Activated CD4-positive, alpha-beta T cell treated with anti-CD3 and anti-CD28 coated beads, Interleukin-10, Interleukin-2, amounts not matched to agents 100 ng/mL and 50 ng/mL, durations not matched to agents 16 hours and 8 hours (primary cell): ENCODE measurements at regions not wholly inside any gene's neighbourhood (a gene's known extent, or its start where the extent isn't known, plus 50 kb on each side); places are given as distances from the start of the nearest gene placed in this dataset.
"Not testable (repeated sequence)": the region's sequence is repeated elsewhere in the genome, so short reads cannot be mapped to it uniquely, and the experiment has no call there.

ENCODE experiments used
- DNase-seq: peaks from one replicate; pipeline ENCODE4 v3.0.0-alpha.2; 2020

DNA sequence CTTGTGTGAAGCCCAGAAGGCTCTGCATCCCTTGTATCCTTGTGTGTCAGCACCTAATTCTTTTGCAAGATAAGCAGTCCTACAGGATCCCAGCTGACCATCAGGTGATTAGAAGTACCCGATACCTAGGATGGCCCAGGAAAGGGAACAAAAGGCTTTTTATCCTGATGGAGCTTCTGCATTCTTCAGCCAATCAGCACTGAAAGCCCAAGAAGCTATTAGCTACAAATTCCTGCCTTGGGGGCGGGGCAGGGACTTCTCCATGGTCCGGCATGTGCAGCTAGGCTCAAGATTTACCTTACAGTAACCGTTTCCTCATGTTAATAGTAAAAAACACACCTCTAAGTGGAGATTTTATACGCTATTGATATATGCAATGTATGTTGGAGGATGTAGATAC, 264.6 kb upstream of the THUMPD2 start:
- no peak for DNase-seq

GRCh38 chr2:40043191-40043590, 264.1 kb upstream of the THUMPD2 start:
- no peak for DNase-seq

DNA sequence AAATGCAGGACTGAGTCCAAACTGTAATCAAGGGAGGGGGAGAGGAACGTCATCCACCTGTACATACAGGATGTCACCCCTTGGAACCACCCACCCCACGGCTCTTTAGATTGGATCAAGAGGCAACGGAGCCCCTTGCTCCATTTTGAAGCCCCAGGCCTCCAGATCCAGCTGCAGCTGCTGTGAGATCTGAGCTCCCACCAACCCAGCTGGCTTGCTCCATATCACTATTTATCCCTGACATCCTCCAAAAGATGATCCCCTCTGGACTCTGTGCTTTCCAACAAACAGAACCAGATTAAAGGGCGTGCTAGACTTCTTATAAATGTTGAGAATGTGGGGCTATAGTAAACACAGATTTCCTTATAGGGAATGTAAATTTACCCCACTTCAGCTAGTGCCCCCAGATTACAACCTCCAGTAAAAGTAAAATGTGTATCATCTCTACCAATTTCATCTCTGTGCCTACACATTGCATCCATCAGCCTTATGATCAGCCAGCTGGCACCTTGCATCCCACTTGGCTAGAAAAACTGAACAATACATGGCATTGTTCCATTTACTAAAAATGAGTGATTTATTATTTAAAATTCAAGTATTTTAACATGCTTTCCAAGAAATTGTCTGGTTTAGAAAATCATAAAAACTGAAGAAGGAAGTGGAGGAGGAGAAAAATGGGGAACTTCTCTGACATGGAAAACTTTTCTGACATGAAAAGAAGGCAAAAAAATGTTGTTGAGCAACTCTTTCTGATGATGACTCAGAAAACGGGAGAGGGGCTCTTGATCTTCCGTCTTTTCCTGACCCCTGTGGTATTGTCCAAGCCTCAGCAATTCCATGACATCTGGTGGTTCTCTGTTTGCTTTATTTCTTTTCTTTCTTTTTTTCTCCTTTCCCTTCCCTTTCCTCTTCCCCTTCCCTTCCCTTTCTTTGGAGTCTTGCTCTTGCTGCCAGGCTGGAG, 262.6 kb upstream of the THUMPD2 start:
- DNase-seq = no peak

- peak; percentile 44 for DNase-seq
These were observed 260.5 kb upstream of the THUMPD2 start for GRCh38 chr2:40039549-40039948.

DNA sequence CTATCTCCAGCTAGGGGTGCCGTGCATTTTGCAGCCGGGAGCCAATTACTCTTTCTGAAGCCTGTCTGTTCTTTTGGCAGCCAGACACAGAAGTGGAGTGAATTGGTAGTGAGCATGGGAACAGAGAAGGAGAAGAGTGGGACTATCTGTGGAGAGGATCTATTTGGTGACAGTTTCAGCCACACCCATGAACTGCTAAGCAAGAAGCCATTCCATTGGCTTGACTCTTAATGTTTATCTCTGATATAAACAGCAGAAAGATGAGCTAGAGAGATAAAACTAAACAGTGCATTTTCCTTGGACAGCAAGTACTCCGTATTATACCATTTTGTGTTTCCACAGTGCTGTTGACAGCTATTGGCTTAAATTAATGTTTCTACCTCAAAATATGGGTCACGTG, 259.6 kb upstream of the THUMPD2 start:
- no peak for DNase-seq

- DNase-seq = no peak
These were observed 258.2 kb upstream of the THUMPD2 start for GRCh38 chr2:40037303-40037702.

GRCh38 chr2:40036241-40036640, 257.2 kb upstream of the THUMPD2 start:
- DNase-seq = no peak

DNA sequence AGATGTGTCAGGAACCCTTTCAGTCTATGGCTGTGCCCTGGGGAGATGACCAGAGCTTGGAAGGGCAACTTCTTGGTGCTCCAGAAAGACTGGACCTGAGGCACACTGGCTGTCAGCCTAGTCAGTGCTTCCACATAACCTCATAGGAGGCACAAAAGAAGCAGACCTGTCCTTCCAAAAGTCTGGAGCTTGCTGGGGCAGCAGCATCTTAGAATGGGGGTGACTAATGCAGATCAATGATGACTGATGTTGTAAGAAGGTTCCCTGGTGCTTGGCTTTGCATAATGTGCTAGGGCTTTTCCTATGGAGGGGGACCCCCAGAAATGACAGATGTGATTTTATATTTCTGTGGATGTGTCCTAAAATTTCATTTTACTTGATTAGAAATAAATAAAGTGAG, 255.7 kb upstream of the THUMPD2 start:
- DNase-seq = no peak

DNA sequence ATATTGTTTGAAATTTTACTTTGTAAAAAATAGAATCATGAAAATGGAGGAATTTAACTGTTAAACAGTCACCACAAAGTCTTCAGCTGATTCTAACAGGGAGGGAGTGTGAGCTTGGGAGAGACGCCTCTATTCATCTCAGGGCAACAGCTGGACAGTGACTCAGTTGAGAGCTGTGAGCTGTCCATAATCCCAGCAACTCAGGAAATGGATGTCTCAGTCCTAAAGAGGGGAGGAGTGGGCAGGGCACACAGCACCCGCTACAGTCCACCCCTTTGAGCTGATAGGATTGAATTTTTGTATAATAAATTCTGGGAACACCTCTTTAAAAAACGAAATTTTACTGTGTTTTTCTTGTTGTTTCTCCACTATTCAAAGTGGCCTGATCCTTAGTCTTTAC, 255.1 kb upstream of the THUMPD2 start:
- DNase-seq = no peak

GRCh38 chr2:40033781-40034180, 254.7 kb upstream of the THUMPD2 start:
- no peak for DNase-seq

- peak; percentile 69 for DNase-seq
These were observed 253.7 kb upstream of the THUMPD2 start for GRCh38 chr2:40032650-40033319.

GRCh38 chr2:40030456-40030975, 251.5 kb upstream of the THUMPD2 start:
- DNase-seq = no peak

- no peak for DNase-seq
These were observed 249.9 kb upstream of the THUMPD2 start for GRCh38 chr2:40028792-40029488.

DNA sequence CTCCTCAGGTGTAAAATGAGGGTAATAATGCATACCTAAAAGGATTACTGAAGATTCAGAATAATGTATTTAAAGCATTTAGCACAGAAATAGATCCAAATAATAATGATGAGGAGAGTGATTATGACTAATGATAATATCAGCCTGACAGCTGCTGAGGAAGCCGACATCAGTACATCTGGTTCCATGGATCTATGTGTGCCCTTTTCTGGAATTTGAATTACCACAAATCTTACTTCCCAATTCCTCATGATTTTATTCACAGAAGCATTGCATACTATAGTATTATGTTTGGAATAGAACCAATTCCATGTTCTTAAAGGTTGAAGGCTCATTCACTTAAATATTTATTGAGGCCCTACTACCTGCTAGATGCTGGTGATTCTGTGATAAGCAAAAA, 248.9 kb upstream of the THUMPD2 start:
- DNase-seq = no peak

- not testable (repeated sequence) for DNase-seq
These were observed 246.2 kb upstream of the THUMPD2 start for GRCh38 chr2:40025276-40025675.

GRCh38 chr2:40020997-40021396, 241.9 kb upstream of the THUMPD2 start:
- DNase-seq = no peak

- DNase-seq = no peak
These were observed 237.3 kb upstream of the THUMPD2 start for GRCh38 chr2:40016151-40016885.

DNA sequence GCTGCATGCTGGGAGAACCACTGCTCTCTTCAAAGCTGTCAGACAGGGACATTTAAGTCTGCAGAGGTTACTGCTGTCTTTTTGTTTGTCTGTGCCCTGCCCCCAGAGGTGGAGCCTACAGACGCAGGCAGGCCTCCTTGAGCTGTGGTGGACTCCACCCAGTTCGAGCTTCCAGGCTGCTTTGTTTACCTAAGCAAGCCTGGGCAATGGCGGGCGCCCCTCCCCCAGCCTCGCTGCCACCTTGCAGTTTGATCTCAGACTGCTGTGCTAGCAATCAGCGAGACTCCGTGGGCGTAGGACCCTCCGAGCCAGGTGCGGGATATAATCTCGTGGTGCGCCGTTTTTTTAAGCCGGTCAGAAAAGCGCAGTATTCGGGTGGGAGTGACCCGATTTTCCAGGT, 234.9 kb upstream of the THUMPD2 start:
- not testable (repeated sequence) for DNase-seq

- no peak for DNase-seq
These were observed 225.3 kb upstream of the THUMPD2 start for GRCh38 chr2:40004336-40004735.

GRCh38 chr2:40002339-40002738, 223.3 kb upstream of the THUMPD2 start:
- DNase-seq = no peak

- DNase-seq = no peak
These were observed 220.8 kb upstream of the THUMPD2 start for GRCh38 chr2:39999864-40000263.

DNA sequence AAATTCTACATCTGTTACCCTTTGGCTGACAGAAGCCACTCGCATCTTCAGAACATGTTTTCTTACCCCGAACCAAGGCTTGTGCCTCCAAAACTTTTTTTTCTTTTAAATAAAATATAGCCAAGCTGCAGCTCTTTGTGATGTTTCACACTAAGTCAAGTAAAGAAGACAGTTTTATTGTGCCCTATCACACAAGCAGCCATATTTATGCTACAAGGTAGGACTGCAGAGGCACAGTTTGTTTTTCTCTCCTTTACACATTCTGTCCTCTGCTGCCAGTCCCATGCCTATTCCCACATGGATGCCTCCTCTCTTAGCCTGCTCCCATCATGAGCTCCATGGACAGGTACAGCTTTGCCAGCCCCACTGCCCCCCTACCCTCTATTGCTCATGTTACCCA, 219.6 kb upstream of the THUMPD2 start:
- DNase-seq = no peak

GRCh38 chr2:39996653-39997080, 217.6 kb upstream of the THUMPD2 start:
- DNase-seq = peak; percentile 37
